GM12878 (cell line): ENCODE measurements at regions not wholly inside any gene's neighbourhood (a gene's known extent, or its start where the extent isn't known, plus 50 kb on each side); places are given as distances from the start of the nearest gene placed in this dataset.

Experiments
- ATAC-seq: fragments of 200-7000 bp; cut with Tn5 transposase; 3 replicates; pipeline ENCODE4 v1.9.1; 2020; ENCODE audit warnings: mild to moderate bottlenecking, moderate library complexity
- BruUV-seq: library from RNA; stranded (reverse); fragments of 400-500 nt; replicated peaks from 2 replicates; lab custom pipeline; 2021; lab: Mats Ljungman, UMichigan
- CTCF ChIA-PET: fragments of 300-600 bp; sonication (Branson Sonifier 250); formaldehyde crosslinking; extraction: SDS; loops from one replicate; lab custom pipeline; 2021; ENCODE audit warnings: inconsistent platforms; lab: Yijun Ruan, JAX
- POLR2A ChIA-PET: fragments of 350-600 bp; formaldehyde crosslinking; extraction: SDS; loops from one replicate; lab custom pipeline; 2021; ENCODE audit warnings: inconsistent platforms; lab: Charles Lee
- RAD21 ChIA-PET: fragments of 300-600 bp; sonication (Branson Sonifier 250); formaldehyde crosslinking; loops from one replicate; lab custom pipeline; 2023; ENCODE audit warnings: antibody characterized with exemption; ENCODE audit not compliant: unreplicated experiment; lab: Charles Lee
- SMC1A ChIA-PET: fragments of 300-600 bp; sonication (Branson Sonifier 250); formaldehyde crosslinking; loops from one replicate; lab custom pipeline; 2023; ENCODE audit not compliant: unreplicated experiment, uncharacterized antibody; lab: Charles Lee
- DNase-seq: peaks from one replicate; pipeline ENCODE4 v3.0.0-alpha.2; 2011; ENCODE audit warnings: low read depth, low spot score
- FAIRE-seq: peaks from 3 replicates; lab custom pipeline; 2011; peaks lifted over from hg19 to GRCh38; lab: Jason Lieb, UNC
- H2AFZ ChIP-seq: 2 replicates; pipeline ENCODE4 v1.6.0; 2011; ENCODE audit warnings: low read depth, low read length, control low read depth; ENCODE audit not compliant: control insufficient read depth
- H3K27ac ChIP-seq: 2 replicates; pipeline ENCODE4 v1.5.1; 2011; ENCODE audit warnings: control low read depth; ENCODE audit not compliant: control insufficient read depth, insufficient read depth
- H3K27me3 ChIP-seq, 2 experiments: replicated peaks in 1 of 2; 2 replicates each; pipeline versions ENCODE4 v1.6.0 to v1.6.1; 2011; ENCODE audit warnings: low read length in 1 of 2; ENCODE audit not compliant: control insufficient read depth in 2 of 2, insufficient read depth in 2 of 2
- H3K36me3 ChIP-seq, 2 experiments: 2 replicates each; pipeline ENCODE4 v1.5.1; 2011; ENCODE audit warnings: low read length in 1 of 2; ENCODE audit not compliant: control insufficient read depth in 2 of 2, insufficient read depth in 2 of 2
- H3K4me1 ChIP-seq: 2 replicates; pipeline ENCODE4 v1.6.1; 2011; ENCODE audit warnings: mild to moderate bottlenecking, low read length, moderate library complexity, mixed read lengths; ENCODE audit not compliant: control insufficient read depth, insufficient read depth
- H3K4me2 ChIP-seq: 2 replicates; pipeline ENCODE4 v1.6.0; 2011; ENCODE audit warnings: control low read depth; ENCODE audit not compliant: control insufficient read depth, insufficient read depth
- H3K4me3 ChIP-seq: fragments of 200-600 bp; sonication (generic); 2 replicates; pipeline ENCODE4 v1.5.1; 2016
- H3K79me2 ChIP-seq: 2 replicates; pipeline ENCODE4 v1.6.0; 2011; ENCODE audit warnings: low read length; ENCODE audit not compliant: control insufficient read depth, insufficient read depth
- H3K9ac ChIP-seq: 2 replicates; pipeline ENCODE4 v1.8.0; 2011; ENCODE audit warnings: low read length, control low read depth, mixed read lengths; ENCODE audit not compliant: control insufficient read depth, insufficient read depth
- H3K9me3 ChIP-seq: replicated peaks from 3 replicates; pipeline ENCODE4 v1.5.1; 2011; ENCODE audit warnings: mild to moderate bottlenecking, low read length; ENCODE audit not compliant: control insufficient read depth, insufficient read depth
- H4K20me1 ChIP-seq: 2 replicates; pipeline ENCODE4 v1.6.0; 2011; ENCODE audit not compliant: control insufficient read depth, insufficient read depth
- CBX3 ChIP-seq: fragments of 200-600 bp; sonication (generic); IDR thresholded peaks from 2 replicates; pipeline ENCODE4 v1.6.1; 2016; ENCODE audit warnings: low read depth, borderline replicate concordance
- ETV6 ChIP-seq, 2 experiments: fragments of 450-650 bp in 1 of 2; IDR thresholded peaks in 1 of 2; conservative IDR thresholded peaks in 1 of 2; 2 replicates each; pipeline ENCODE4 v1.6.1; 2014; ENCODE audit warnings: antibody characterized with exemption in 1 of 2, borderline replicate concordance in 1 of 2, low read depth in 1 of 2, mild to moderate bottlenecking in 1 of 2, moderate library complexity in 1 of 2
- KAT2A ChIP-seq: conservative IDR thresholded peaks from 2 replicates; pipeline ENCODE4 v1.6.1; 2011; ENCODE audit warnings: low read depth, low read length; ENCODE audit not compliant: control insufficient read depth
- KDM1A ChIP-seq: fragments of 200-600 bp; sonication (generic); IDR thresholded peaks from 2 replicates; pipeline ENCODE4 v1.6.1; 2016; ENCODE audit warnings: borderline replicate concordance
- NFYB ChIP-seq: IDR thresholded peaks from 2 replicates; pipeline ENCODE4 v1.6.1; 2011; ENCODE audit warnings: low read depth, mild to moderate bottlenecking, low read length, improper control_type of control experiment, moderate library complexity; ENCODE audit not compliant: insufficient read depth
- NR2C1 ChIP-seq: fragments of 450-650 bp; IDR thresholded peaks from 2 replicates; pipeline ENCODE4 v1.6.1; 2017; ENCODE audit warnings: antibody characterized with exemption, mild to moderate bottlenecking, moderate library complexity
- NR2C2 ChIP-seq: IDR thresholded peaks from 2 replicates; pipeline ENCODE4 v1.6.1; 2011; ENCODE audit warnings: borderline replicate concordance, low read depth; ENCODE audit not compliant: control insufficient read depth, insufficient read length
- NRF1 ChIP-seq: conservative IDR thresholded peaks from 2 replicates; pipeline ENCODE4 v1.6.1; 2011; ENCODE audit warnings: mild to moderate bottlenecking, low read depth, low read length, improper control_type of control experiment
- RBBP5 ChIP-seq: fragments of 200-600 bp; sonication (generic); conservative IDR thresholded peaks from 2 replicates; pipeline ENCODE4 v1.6.1; 2016
- RELB ChIP-seq: fragments of 450-650 bp; IDR thresholded peaks from 2 replicates; pipeline ENCODE4 v1.6.1; 2017; ENCODE audit warnings: low read depth, mild to moderate bottlenecking, moderate library complexity
- STAT3 ChIP-seq: IDR thresholded peaks from 2 replicates; pipeline ENCODE4 v1.6.1; 2011; ENCODE audit warnings: low read depth, low read length, improper control_type of control experiment
- SUPT20H ChIP-seq: IDR thresholded peaks from 2 replicates; pipeline ENCODE4 v1.6.1; 2011; ENCODE audit warnings: low read depth, mild to moderate bottlenecking, low read length, moderate library complexity, borderline replicate concordance; ENCODE audit not compliant: control insufficient read depth
- TAF1 ChIP-seq: IDR thresholded peaks from 2 replicates; pipeline ENCODE4 v1.6.1; 2011; ENCODE audit warnings: mild to moderate bottlenecking, low read depth, low read length, borderline replicate concordance
- USF2 ChIP-seq: IDR thresholded peaks from 2 replicates; pipeline ENCODE4 v1.6.1; 2011; ENCODE audit warnings: low read depth, low read length, improper control_type of control experiment, borderline replicate concordance
- ZNF384 ChIP-seq: IDR thresholded peaks from 2 replicates; pipeline ENCODE4 v1.6.1; 2012; ENCODE audit warnings: low read depth, mild to moderate bottlenecking, low read length, improper control_type of control experiment, borderline replicate concordance
- ZSCAN29 ChIP-seq: fragments of 450-650 bp; IDR thresholded peaks from 2 replicates; pipeline ENCODE4 v1.6.1; 2017; ENCODE audit warnings: mild to moderate bottlenecking, moderate library complexity
- WGBS: methylation state at CpG from one replicate; pipeline ENCODE4 v1.1.6; 2016; ENCODE audit warnings: low lambda C conversion rate; ENCODE audit not compliant: insufficient replicate concordance, insufficient coverage; ENCODE audit errors: missing lambda C conversion rate; 5-methylcytosine and 5-hydroxymethylcytosine counted together
- in situ Hi-C: fragments of 300-500 bp; cut with MboI; formaldehyde crosslinking; loops from 9 replicates; pipeline ENCODE4 v1.14.3; 2018; ENCODE audit warnings: mixed read lengths
- intact Hi-C: fragments of 100-400 bp; cut with micrococcal nuclease; formaldehyde crosslinking; loops from one replicate; pipeline ENCODE4 v1.14.2; 2022; ENCODE audit not compliant: unreplicated experiment
- TF ChIP-seq, protein P1 (sequence below): fragments of 450-650 bp; IDR thresholded peaks from 2 replicates; pipeline ENCODE4 v1.6.1; 2017; ENCODE audit warnings: mild to moderate bottlenecking, moderate library complexity
- TF ChIP-seq, protein P2 (sequence below): IDR thresholded peaks from 2 replicates; pipeline ENCODE4 v1.6.1; 2012; ENCODE audit warnings: low read length, inconsistent platforms

DNA sequence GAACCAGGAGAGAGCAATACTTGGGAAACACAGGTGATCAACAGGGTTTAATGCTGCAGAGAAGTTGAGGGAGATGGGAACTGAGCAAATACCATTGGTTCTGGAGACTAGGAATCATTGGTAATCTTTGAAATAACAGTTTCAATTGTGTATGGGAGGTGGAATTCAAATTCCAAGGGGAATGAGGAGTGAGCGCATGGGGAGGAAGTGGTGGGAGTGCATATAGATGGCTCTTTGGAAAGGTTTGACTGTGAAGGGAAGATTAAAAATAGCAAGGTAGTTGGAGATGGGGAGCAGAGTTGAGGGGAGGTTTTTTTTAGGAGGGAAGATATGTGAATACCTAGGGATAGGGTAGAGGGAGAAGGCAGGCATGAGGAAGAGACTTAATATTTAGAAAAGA, 51.1 kb upstream of the ROPN1 start:
- no peak for FAIRE-seq
- no peaks in the 10 kb centered on the region for H3K79me2 ChIP-seq
- H3K27me3 ChIP-seq: no peaks in the 10 kb centered on the region; a peak in 3 of 4 replicates
- no peaks in the 10 kb centered on the region for H4K20me1 ChIP-seq
- no peaks in the 10 kb centered on the region for H3K36me3 ChIP-seq
- CTCF ChIA-PET: interaction anchor here (0.7 to 1.3 kb wide), 2 partner anchors 10 to 12 kb away, joined by 3 to 4 read pairs; partner anchors contain the start of gene KALRN
- no peak overlapping the region for H3K4me2 ChIP-seq
- BruUV-seq: no TSS peak
- intact Hi-C loops (no loop called here), in situ Hi-C loops (no loop called here)
- no peak overlapping the region for H3K9ac ChIP-seq
- 83% methylated on average over 1 of the region's 1 CpG for WGBS
- H3K9me3 ChIP-seq: no peaks in the 10 kb centered on the region
- RAD21 ChIA-PET: no interaction called here
- no peak for DNase-seq
- no peak overlapping the region for H3K4me3 ChIP-seq
- POLR2A ChIA-PET: no interaction called here
- SMC1A ChIA-PET: no interaction called here
- H3K27ac ChIP-seq: no peak overlapping the region
- no peaks in the 10 kb centered on the region for H3K4me1 ChIP-seq
- no peak for ATAC-seq
- no peak overlapping the region for H2AFZ ChIP-seq
- TF ChIP-seq ETV6 (conservative IDR thresholded peaks at IDR 0.05 in 1 of 2, IDR thresholded peaks at IDR 0.05 in 1 of 2; ENCODE audit: borderline replicate concordance in 1 of 2, low read depth in 1 of 2) (no peak), NR2C1 (no peak), RELB (no peak), NR2C2 (no peak), NFYB (no peak), CBX3 (no peak), KAT2A (no peak), USF2 (no peak), TAF1 (no peak), SUPT20H (no peak), ZSCAN29 (no peak), STAT3 (no peak), RBBP5 (no peak), KDM1A (no peak), ZNF384 (no peak), NRF1 (no peak)
- TF ChIP-seq, protein P1, sequence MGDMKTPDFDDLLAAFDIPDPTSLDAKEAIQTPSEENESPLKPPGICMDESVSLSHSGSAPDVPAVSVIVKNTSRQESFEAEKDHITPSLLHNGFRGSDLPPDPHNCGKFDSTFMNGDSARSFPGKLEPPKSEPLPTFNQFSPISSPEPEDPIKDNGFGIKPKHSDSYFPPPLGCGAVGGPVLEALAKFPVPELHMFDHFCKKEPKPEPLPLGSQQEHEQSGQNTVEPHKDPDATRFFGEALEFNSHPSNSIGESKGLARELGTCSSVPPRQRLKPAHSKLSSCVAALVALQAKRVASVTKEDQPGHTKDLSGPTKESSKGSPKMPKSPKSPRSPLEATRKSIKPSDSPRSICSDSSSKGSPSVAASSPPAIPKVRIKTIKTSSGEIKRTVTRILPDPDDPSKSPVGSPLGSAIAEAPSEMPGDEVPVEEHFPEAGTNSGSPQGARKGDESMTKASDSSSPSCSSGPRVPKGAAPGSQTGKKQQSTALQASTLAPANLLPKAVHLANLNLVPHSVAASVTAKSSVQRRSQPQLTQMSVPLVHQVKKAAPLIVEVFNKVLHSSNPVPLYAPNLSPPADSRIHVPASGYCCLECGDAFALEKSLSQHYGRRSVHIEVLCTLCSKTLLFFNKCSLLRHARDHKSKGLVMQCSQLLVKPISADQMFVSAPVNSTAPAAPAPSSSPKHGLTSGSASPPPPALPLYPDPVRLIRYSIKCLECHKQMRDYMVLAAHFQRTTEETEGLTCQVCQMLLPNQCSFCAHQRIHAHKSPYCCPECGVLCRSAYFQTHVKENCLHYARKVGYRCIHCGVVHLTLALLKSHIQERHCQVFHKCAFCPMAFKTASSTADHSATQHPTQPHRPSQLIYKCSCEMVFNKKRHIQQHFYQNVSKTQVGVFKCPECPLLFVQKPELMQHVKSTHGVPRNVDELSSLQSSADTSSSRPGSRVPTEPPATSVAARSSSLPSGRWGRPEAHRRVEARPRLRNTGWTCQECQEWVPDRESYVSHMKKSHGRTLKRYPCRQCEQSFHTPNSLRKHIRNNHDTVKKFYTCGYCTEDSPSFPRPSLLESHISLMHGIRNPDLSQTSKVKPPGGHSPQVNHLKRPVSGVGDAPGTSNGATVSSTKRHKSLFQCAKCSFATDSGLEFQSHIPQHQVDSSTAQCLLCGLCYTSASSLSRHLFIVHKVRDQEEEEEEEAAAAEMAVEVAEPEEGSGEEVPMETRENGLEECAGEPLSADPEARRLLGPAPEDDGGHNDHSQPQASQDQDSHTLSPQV: no peak
- TF ChIP-seq, protein P2, sequence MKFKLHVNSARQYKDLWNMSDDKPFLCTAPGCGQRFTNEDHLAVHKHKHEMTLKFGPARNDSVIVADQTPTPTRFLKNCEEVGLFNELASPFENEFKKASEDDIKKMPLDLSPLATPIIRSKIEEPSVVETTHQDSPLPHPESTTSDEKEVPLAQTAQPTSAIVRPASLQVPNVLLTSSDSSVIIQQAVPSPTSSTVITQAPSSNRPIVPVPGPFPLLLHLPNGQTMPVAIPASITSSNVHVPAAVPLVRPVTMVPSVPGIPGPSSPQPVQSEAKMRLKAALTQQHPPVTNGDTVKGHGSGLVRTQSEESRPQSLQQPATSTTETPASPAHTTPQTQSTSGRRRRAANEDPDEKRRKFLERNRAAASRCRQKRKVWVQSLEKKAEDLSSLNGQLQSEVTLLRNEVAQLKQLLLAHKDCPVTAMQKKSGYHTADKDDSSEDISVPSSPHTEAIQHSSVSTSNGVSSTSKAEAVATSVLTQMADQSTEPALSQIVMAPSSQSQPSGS: no peak
